ENCODE measurements at regions not wholly inside any gene's neighbourhood (a gene's known extent, or its start where the extent isn't known, plus 50 kb on each side); places are given as distances from the start of the nearest gene placed in this dataset.

DNA sequence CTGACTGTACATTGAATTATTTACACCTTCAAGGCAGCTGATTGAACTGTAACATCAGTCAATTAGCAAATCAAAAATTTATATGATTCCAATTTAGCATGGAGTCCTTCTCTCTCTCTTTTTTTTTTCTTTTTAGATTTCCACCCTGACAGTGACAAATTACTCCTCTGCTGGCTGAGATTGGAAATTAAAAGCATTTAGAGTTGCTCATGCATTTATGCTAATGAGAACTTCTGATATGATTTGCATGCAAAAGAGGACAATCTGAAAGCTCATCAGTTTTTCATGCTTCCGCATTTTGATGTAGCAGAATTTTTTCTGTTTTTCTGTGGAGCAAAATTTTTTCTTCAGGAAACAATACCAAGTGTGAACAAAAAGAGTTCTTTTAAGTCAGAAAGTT is 130.5 kb upstream of the NOX3 start:
- Histone ChIP-seq H3K9me3 (no peaks in the 10 kb centered on the region), H3K36me3 (no peaks in the 10 kb centered on the region), H3K27ac (no peak overlapping the region), H3K4me3 (no peak overlapping the region), H3K27me3 (no peaks in the 10 kb centered on the region), H3K4me1 (no peaks in the 10 kb centered on the region)
- DNase-seq (no peak), ATAC-seq (no peak)
- WGBS (ENCODE audit: insufficient coverage, low coverage, low lambda C conversion rate, missing lambda C conversion rate) = 82% methylated on average over 1 of the region's 1 CpG
- intact Hi-C loops (cut with DNase I) = no loop called here
- TF ChIP-seq, protein P1, sequence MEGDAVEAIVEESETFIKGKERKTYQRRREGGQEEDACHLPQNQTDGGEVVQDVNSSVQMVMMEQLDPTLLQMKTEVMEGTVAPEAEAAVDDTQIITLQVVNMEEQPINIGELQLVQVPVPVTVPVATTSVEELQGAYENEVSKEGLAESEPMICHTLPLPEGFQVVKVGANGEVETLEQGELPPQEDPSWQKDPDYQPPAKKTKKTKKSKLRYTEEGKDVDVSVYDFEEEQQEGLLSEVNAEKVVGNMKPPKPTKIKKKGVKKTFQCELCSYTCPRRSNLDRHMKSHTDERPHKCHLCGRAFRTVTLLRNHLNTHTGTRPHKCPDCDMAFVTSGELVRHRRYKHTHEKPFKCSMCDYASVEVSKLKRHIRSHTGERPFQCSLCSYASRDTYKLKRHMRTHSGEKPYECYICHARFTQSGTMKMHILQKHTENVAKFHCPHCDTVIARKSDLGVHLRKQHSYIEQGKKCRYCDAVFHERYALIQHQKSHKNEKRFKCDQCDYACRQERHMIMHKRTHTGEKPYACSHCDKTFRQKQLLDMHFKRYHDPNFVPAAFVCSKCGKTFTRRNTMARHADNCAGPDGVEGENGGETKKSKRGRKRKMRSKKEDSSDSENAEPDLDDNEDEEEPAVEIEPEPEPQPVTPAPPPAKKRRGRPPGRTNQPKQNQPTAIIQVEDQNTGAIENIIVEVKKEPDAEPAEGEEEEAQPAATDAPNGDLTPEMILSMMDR (IDR thresholded peaks at IDR 0.05) = no peak
- no peak for TF ChIP-seq POLR2A (IDR thresholded peaks at IDR 0.05)

DNA sequence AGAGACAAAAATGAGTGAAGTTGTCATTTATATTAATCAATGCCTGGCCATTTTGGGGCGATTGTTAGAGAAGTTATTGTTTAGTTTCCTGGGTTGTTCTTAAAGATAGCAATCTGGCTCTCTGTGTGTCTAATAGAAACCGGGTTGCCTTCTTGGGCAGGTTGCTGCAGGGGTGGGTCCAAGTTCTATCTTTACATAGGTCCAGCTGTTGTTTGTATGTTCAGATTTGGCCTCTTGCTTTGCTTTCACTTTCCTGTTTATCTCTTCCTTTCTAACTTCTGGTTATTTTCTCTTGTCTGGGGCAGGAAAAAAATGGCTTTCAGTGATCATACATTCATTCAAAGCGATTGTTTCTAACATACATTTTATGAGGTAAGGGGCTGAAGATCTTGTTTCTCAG is 128.4 kb upstream of the NOX3 start:
- Histone ChIP-seq H3K36me3 (no peaks in the 10 kb centered on the region), H3K27me3 (no peaks in the 10 kb centered on the region), H3K4me1 (no peaks in the 10 kb centered on the region), H3K27ac (no peak overlapping the region), H3K9me3 (no peaks in the 10 kb centered on the region), H3K4me3 (no peak overlapping the region)
- no peak for DNase-seq
- 39% methylated on average over 3 of the region's 3 CpGs for WGBS (ENCODE audit: insufficient coverage, low coverage, low lambda C conversion rate, missing lambda C conversion rate)
- intact Hi-C loops (cut with DNase I) = no loop called here
- no peak for ATAC-seq
- TF ChIP-seq, protein P1 (IDR thresholded peaks at IDR 0.05) = no peak
- TF ChIP-seq POLR2A (IDR thresholded peaks at IDR 0.05) = no peak

DNA sequence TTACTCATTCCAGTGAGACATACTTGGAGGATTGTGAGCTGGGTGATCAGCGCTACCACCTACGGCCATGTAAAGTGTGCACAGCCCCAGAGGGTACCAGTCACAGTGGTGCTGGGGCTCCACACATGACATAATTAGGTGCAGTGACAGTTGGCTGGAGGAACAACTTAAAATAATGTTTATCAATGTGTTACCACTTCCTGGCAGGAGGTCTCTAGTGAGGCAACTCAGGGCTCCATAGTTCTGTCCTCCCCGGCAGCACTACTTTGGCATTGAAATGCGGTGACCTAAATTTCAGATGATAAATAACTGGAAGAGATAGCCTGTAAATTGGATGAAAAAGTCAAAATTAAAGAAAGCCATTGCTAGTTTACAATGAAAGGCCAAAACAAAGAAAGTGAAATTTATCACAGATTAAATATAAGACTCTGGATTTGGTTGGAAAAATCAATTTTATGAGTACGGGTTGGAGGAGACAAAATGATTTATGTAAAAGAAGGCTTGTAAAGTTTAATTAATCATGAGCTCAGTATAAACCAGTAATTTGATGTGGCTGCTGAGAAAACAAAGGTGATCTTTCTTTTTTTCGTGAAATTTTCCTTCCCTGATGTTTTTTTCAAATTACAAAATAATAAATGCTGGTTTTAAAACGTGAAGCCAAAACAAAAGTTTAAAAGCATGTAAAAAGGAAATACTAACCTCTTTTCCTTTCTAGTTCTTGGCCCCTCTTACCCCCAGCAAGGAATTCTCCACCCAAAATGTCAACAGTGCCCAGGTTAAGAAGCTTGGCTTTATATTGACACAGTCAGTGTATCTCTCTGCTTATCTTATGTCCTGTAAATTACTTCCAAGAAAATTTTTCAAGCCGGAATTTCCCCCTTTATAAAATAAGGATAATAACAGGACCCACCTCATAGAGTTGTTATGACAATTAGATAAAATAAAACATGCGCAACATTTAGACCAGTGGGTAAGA is 126.7 kb upstream of the NOX3 start:
- Histone ChIP-seq H3K9me3 (no peaks in the 10 kb centered on the region), H3K4me3 (no peak overlapping the region), H3K4me1 (no peaks in the 10 kb centered on the region), H3K27ac (no peak overlapping the region), H3K36me3 (no peaks in the 10 kb centered on the region), H3K27me3 (no peaks in the 10 kb centered on the region)
- no peak for DNase-seq
- ATAC-seq = no peak
- intact Hi-C loops (cut with DNase I) = no loop called here
- 60% methylated on average over 9 of the region's 9 CpGs for WGBS (ENCODE audit: insufficient coverage, low coverage, low lambda C conversion rate, missing lambda C conversion rate)
- TF ChIP-seq, protein P1 (IDR thresholded peaks at IDR 0.05) = no peak
- no peak for TF ChIP-seq POLR2A (IDR thresholded peaks at IDR 0.05)

DNA sequence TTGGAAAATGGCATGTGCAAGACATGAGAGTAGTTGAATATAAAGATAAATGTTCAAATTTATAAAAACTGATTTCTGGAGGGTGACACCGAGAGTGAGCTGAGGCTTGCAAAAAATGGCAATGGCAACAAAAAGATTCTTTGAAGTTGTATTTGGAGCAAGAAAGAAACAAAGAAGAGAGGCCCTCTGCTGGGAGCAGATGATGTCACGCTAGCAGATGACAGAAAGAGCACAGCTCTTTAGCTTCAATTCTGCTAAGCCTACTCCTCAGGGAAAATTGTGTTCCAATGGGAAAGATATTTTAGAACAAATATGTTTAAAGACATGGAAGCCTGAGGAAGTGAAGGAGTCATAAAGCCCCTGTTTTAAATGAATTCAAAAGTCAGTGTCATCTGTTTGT is 125.3 kb upstream of the NOX3 start:
- no peak for ATAC-seq
- intact Hi-C loops (cut with DNase I) = no loop called here

More for the DNA sequence above, 125.3 kb upstream of the NOX3 start:
- Histone ChIP-seq H3K4me1 (no peaks in the 10 kb centered on the region), H3K27me3 (no peaks in the 10 kb centered on the region), H3K36me3 (no peaks in the 10 kb centered on the region), H3K9me3 (no peaks in the 10 kb centered on the region), H3K27ac (no peak overlapping the region), H3K4me3 (no peak overlapping the region)
- TF ChIP-seq, protein P1 (IDR thresholded peaks at IDR 0.05) = no peak
- TF ChIP-seq POLR2A (IDR thresholded peaks at IDR 0.05) = no peak
- WGBS (ENCODE audit: insufficient coverage, low coverage, low lambda C conversion rate, missing lambda C conversion rate) = 41% methylated on average over 2 of the region's 2 CpGs
- no peak for DNase-seq
